Neural progenitor cell (in vitro differentiated cells): ENCODE measurements at regions not wholly inside any gene's neighbourhood (a gene's known extent, or its start where the extent isn't known, plus 50 kb on each side); places are given as distances from the start of the nearest gene placed in this dataset.

Experiments
- EZH2 ChIP-seq: fragments of 200-600 bp; sonication (generic); IDR thresholded peaks from 2 replicates; pipeline ENCODE4 v1.6.1; 2017; ENCODE audit warnings: antibody characterized with exemption, mild to moderate bottlenecking, moderate library complexity
- TF ChIP-seq, protein P1 (sequence below): fragments of 200-600 bp; sonication (generic); IDR thresholded peaks from 2 replicates; pipeline ENCODE4 v1.5.1; 2017; ENCODE audit warnings: antibody characterized with exemption, mild to moderate bottlenecking

- TF ChIP-seq, protein P1, sequence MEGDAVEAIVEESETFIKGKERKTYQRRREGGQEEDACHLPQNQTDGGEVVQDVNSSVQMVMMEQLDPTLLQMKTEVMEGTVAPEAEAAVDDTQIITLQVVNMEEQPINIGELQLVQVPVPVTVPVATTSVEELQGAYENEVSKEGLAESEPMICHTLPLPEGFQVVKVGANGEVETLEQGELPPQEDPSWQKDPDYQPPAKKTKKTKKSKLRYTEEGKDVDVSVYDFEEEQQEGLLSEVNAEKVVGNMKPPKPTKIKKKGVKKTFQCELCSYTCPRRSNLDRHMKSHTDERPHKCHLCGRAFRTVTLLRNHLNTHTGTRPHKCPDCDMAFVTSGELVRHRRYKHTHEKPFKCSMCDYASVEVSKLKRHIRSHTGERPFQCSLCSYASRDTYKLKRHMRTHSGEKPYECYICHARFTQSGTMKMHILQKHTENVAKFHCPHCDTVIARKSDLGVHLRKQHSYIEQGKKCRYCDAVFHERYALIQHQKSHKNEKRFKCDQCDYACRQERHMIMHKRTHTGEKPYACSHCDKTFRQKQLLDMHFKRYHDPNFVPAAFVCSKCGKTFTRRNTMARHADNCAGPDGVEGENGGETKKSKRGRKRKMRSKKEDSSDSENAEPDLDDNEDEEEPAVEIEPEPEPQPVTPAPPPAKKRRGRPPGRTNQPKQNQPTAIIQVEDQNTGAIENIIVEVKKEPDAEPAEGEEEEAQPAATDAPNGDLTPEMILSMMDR = no peak
- TF ChIP-seq EZH2 = no peak
Observed at GRCh38 chr2:217743407-217743806, 259.4 kb downstream of the TNS1 start.
